Thyroid gland (tissue), 4 donors: ENCODE measurements at regions not wholly inside any gene's neighbourhood (a gene's known extent, or its start where the extent isn't known, plus 50 kb on each side); places are given as distances from the start of the nearest gene placed in this dataset.

Experiments used
- CTCF ChIP-seq, 6 experiments: fragments of 200-600 bp in 3 of 6; fragments of 450-650 bp in 3 of 6; sonication (generic) in 3 of 6; IDR thresholded peaks; one replicate each; pipeline ENCODE4 v1.5.1; 2016 to 2019; ENCODE audit warnings: antibody characterized with exemption in 6 of 6, mild to moderate bottlenecking in 2 of 6, inconsistent platforms in 1 of 6, moderate library complexity in 1 of 6
- POLR2A ChIP-seq, 2 donors: fragments of 450-650 bp; IDR thresholded peaks; one replicate each; pipeline ENCODE4 v1.6.1; 2017; ENCODE audit warnings: antibody characterized with exemption in 2 of 2, mild to moderate bottlenecking in 2 of 2, moderate library complexity in 1 of 2

DNA sequence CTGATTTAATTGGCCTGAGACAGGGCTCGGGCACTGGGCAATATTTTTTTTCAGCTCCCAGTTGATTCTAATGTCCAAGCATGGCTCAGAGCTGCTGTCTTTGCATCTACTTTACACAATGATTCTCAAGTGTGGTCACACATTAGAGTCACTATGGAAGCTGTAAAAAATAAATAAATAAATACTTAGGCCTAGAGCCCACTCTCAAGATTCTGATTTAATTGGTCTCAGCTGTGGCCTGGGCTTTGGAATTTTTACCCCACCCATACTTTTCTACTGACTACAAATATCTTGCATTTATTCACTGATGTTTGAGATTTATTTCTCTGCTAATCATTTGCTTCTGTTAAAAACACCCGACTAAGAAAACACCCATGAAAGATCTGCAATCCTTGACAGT is 145.7 kb upstream of the SRD5A2 start:
- TF ChIP-seq CTCF (IDR thresholded peaks at IDR 0.05) (no peak), POLR2A (IDR thresholded peaks at IDR 0.05) (no peak)
